IMR-90 (cell line): ENCODE measurements at regions not wholly inside any gene's neighbourhood (a gene's known extent, or its start where the extent isn't known, plus 50 kb on each side); places are given as distances from the start of the nearest gene placed in this dataset.

ENCODE experiments used
- ATAC-seq: fragments of 200-7000 bp; cut with Tn5 transposase; 2 replicates; pipeline ENCODE4 v1.9.1; 2020; ENCODE audit warnings: low read depth, mild to moderate bottlenecking, moderate library complexity
- BruUV-seq: library from RNA; stranded (reverse); fragments of 400-500 nt; replicated peaks from 2 replicates; lab custom pipeline; 2021; lab: Mats Ljungman, UMichigan
- CTCF ChIA-PET: fragments of 300-600 bp; formaldehyde crosslinking; extraction: SDS; loops from one replicate; lab custom pipeline; 2021; ENCODE audit warnings: antibody characterized with exemption; lab: Yijun Ruan, JAX
- POLR2A ChIA-PET: fragments of 300-600 bp; sonication (Branson Sonifier 250); formaldehyde crosslinking; loops from one replicate; lab custom pipeline; 2022; ENCODE audit warnings: antibody characterized with exemption; ENCODE audit not compliant: unreplicated experiment; lab: Charles Lee
- DNase-seq: peaks from one replicate; pipeline ENCODE4 v3.0.0; 2013
- H2AFZ ChIP-seq: replicated peaks from 2 replicates; pipeline ENCODE3; 2013; ENCODE audit warnings: low read length, mild to moderate bottlenecking; ENCODE audit not compliant: poor library complexity
- H2AK5ac ChIP-seq: 2 replicates; pipeline ENCODE4 v1.6.1; 2013; ENCODE audit warnings: low read depth, low read length, inconsistent platforms
- H2AK9ac ChIP-seq: replicated peaks from 2 replicates; pipeline ENCODE3; 2013; ENCODE audit warnings: mild to moderate bottlenecking, low read depth, low read length, moderate library complexity; ENCODE audit not compliant: poor library complexity
- H2BK120ac ChIP-seq: 2 replicates; pipeline ENCODE4 v1.6.1; 2013; ENCODE audit warnings: low read depth, low read length, inconsistent platforms
- H2BK15ac ChIP-seq: 3 replicates; pipeline ENCODE4 v1.6.1; 2013; ENCODE audit warnings: low read depth, low read length, inconsistent platforms
- H2BK20ac ChIP-seq: 2 replicates; pipeline ENCODE4 v1.6.1; 2013; ENCODE audit warnings: low read depth, mild to moderate bottlenecking, inconsistent platforms, low read length, moderate library complexity
- H2BK5ac ChIP-seq: 2 replicates; pipeline ENCODE4 v1.6.1; 2013; ENCODE audit warnings: mild to moderate bottlenecking, low read depth, low read length, inconsistent platforms; ENCODE audit not compliant: poor library complexity, severe bottlenecking
- H3K14ac ChIP-seq: replicated peaks from 2 replicates; pipeline ENCODE4 v1.6.1; 2013; ENCODE audit warnings: low read depth, low read length, inconsistent platforms
- H3K18ac ChIP-seq: 2 replicates; pipeline ENCODE4 v1.6.1; 2013; ENCODE audit warnings: low read depth, low read length, control low read depth
- H3K23ac ChIP-seq: 2 replicates; pipeline ENCODE4 v1.6.1; 2013; ENCODE audit warnings: low read depth, low read length, inconsistent platforms
- H3K27ac ChIP-seq: 2 replicates; pipeline ENCODE4 v1.5.1; 2013; ENCODE audit warnings: mild to moderate bottlenecking, control low read depth, low read length; ENCODE audit not compliant: insufficient read depth
- H3K27me3 ChIP-seq: 2 replicates; pipeline ENCODE4 v1.6.1; 2013; ENCODE audit warnings: low read length; ENCODE audit not compliant: control insufficient read depth, insufficient read depth
- H3K36me3 ChIP-seq: 2 replicates; pipeline ENCODE4 v1.6.1; 2013; ENCODE audit warnings: low read length, mixed read lengths; ENCODE audit not compliant: control insufficient read depth, insufficient read depth
- H3K4ac ChIP-seq: 2 replicates; pipeline ENCODE4 v1.6.1; 2013; ENCODE audit warnings: low read depth, low read length, inconsistent platforms
- H3K4me1 ChIP-seq: 2 replicates; pipeline ENCODE4 v1.6.1; 2013; ENCODE audit warnings: low read length, mixed read lengths; ENCODE audit not compliant: control insufficient read depth, insufficient read depth
- H3K4me2 ChIP-seq: 2 replicates; pipeline ENCODE4 v1.6.1; 2013; ENCODE audit warnings: low read depth, mild to moderate bottlenecking, control low read depth, low read length, moderate library complexity
- H3K4me3 ChIP-seq: 2 replicates; pipeline ENCODE4 v1.5.1; 2013; ENCODE audit warnings: low read depth, mild to moderate bottlenecking, control low read depth, low read length, moderate library complexity; ENCODE audit not compliant: insufficient read depth
- H3K56ac ChIP-seq: 2 replicates; pipeline ENCODE4 v1.6.1; 2013; ENCODE audit warnings: low read length, inconsistent platforms; ENCODE audit not compliant: insufficient read depth; ENCODE audit errors: extremely low read depth
- H3K79me1 ChIP-seq, 2 experiments: 2 replicates each; pipeline ENCODE4 v1.6.1; 2013; ENCODE audit warnings: low read length in 2 of 2, inconsistent platforms in 1 of 2, low read depth in 1 of 2
- H3K9ac ChIP-seq: 2 replicates; pipeline ENCODE4 v1.6.1; 2013; ENCODE audit warnings: low read depth, low read length, control low read depth
- H3K9me1 ChIP-seq: 2 replicates; pipeline ENCODE4 v1.6.1; 2013; ENCODE audit warnings: low read length, inconsistent platforms; ENCODE audit not compliant: insufficient read depth
- H3K9me3 ChIP-seq: 2 replicates; pipeline ENCODE4 v1.6.1; 2013; ENCODE audit warnings: low read length; ENCODE audit not compliant: control insufficient read depth, insufficient read depth
- H4K20me1 ChIP-seq: 2 replicates; pipeline ENCODE4 v1.6.1; 2013; ENCODE audit warnings: low read length, inconsistent platforms; ENCODE audit not compliant: insufficient read depth
- H4K5ac ChIP-seq: 2 replicates; pipeline ENCODE4 v1.6.1; 2013; ENCODE audit warnings: mild to moderate bottlenecking, low read depth, low read length, control low read depth
- H4K8ac ChIP-seq, 2 experiments: 2 replicates each; pipeline ENCODE4 v1.6.1; 2013; ENCODE audit warnings: low read depth in 2 of 2, low read length in 2 of 2, control low read depth in 1 of 2, inconsistent platforms in 1 of 2
- H4K91ac ChIP-seq: 2 replicates; pipeline ENCODE4 v1.6.1; 2013; ENCODE audit warnings: low read depth, low read length, inconsistent platforms; ENCODE audit not compliant: insufficient read depth
- BHLHE40 ChIP-seq: fragments of 150-350 bp; IDR thresholded peaks from 2 replicates; pipeline ENCODE4 v1.6.1; 2016; ENCODE audit warnings: mild to moderate bottlenecking, low read depth, low read length
- CEBPB ChIP-seq: IDR thresholded peaks from 2 replicates; pipeline ENCODE4 v1.6.1; 2012; ENCODE audit warnings: low read depth, low read length, improper control_type of control experiment
- ELK1 ChIP-seq: fragments of 150-350 bp; IDR thresholded peaks from 2 replicates; pipeline ENCODE4 v1.6.1; 2016; ENCODE audit warnings: low read depth, mild to moderate bottlenecking, low read length, moderate library complexity, borderline replicate concordance
- FOS ChIP-seq: fragments of 150-350 bp; IDR thresholded peaks from 2 replicates; pipeline ENCODE4 v1.6.1; 2016; ENCODE audit warnings: low read depth, low read length
- MAFK ChIP-seq: IDR thresholded peaks from 2 replicates; pipeline ENCODE4 v1.6.1; 2012; ENCODE audit warnings: low read depth, low read length, improper control_type of control experiment
- MAZ ChIP-seq: IDR thresholded peaks from 2 replicates; pipeline ENCODE4 v1.6.1; 2012; ENCODE audit warnings: low read depth, mild to moderate bottlenecking, low read length, improper control_type of control experiment, moderate library complexity, borderline replicate concordance
- MXI1 ChIP-seq: IDR thresholded peaks from 2 replicates; pipeline ENCODE4 v1.6.1; 2012; ENCODE audit warnings: low read depth, mild to moderate bottlenecking, low read length, moderate library complexity, borderline replicate concordance
- NFE2L2 ChIP-seq: fragments of 150-350 bp; IDR thresholded peaks from 2 replicates; pipeline ENCODE4 v1.6.1; 2016; ENCODE audit warnings: low read depth, mild to moderate bottlenecking, low read length
- RFX5 ChIP-seq: IDR thresholded peaks from 2 replicates; pipeline ENCODE4 v1.8.0; 2012; ENCODE audit warnings: low read depth, mild to moderate bottlenecking, low read length, moderate library complexity
- SMC3 ChIP-seq: fragments of 150-350 bp; IDR thresholded peaks from 2 replicates; pipeline ENCODE4 v1.6.1; 2016; ENCODE audit warnings: low read depth, mild to moderate bottlenecking, antibody characterized with exemption, low read length, moderate library complexity
- WGBS, 2 experiments: methylation state at CpG; one replicate each; pipeline versions ENCODE4 v1.1.5 to v1.1.7; 2013; ENCODE audit warnings: missing lambda C conversion rate in 2 of 2; ENCODE audit not compliant: insufficient read length in 1 of 2; ENCODE audit errors: extremely low coverage in 2 of 2; 5-methylcytosine and 5-hydroxymethylcytosine counted together
- dilution Hi-C: fragments of 300-500 bp; cut with HindIII; formaldehyde crosslinking; loops from one replicate; pipeline ENCODE4 v1.14.3; 2018; ENCODE audit warnings: low sequenced_read_pairs; ENCODE audit not compliant: unreplicated experiment
- in situ Hi-C: fragments of 300-500 bp; cut with MboI; formaldehyde crosslinking; loops from 3 replicates; pipeline ENCODE4 v1.14.3; 2019; ENCODE audit warnings: low sequenced_read_pairs, inconsistent platforms, mixed read lengths
- intact Hi-C: fragments of 100-400 bp; cut with micrococcal nuclease; formaldehyde crosslinking; loops from 2 replicates; pipeline ENCODE4 v1.10.0; 2022
- TF ChIP-seq, protein P1 (sequence below): fragments of 150-350 bp; IDR thresholded peaks from 2 replicates; pipeline ENCODE4 v1.6.1; 2017; ENCODE audit warnings: mild to moderate bottlenecking, antibody characterized with exemption, low read length, low read depth

- H3K14ac ChIP-seq, result no peak overlapping the region
- TF ChIP-seq NFE2L2, result no peak
- TF ChIP-seq ELK1, result no peak
- no peak for TF ChIP-seq FOS
- TF ChIP-seq RFX5, result no peak
- TF ChIP-seq CEBPB, result no peak
- no peak for TF ChIP-seq MAFK
- TF ChIP-seq, protein P1, sequence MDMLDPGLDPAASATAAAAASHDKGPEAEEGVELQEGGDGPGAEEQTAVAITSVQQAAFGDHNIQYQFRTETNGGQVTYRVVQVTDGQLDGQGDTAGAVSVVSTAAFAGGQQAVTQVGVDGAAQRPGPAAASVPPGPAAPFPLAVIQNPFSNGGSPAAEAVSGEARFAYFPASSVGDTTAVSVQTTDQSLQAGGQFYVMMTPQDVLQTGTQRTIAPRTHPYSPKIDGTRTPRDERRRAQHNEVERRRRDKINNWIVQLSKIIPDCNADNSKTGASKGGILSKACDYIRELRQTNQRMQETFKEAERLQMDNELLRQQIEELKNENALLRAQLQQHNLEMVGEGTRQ, result no peak
- TF ChIP-seq MXI1, result no peak
- no peak for TF ChIP-seq SMC3
- no peak for TF ChIP-seq BHLHE40
- TF ChIP-seq MAZ, result no peak
- H3K27ac ChIP-seq, result no peak overlapping the region
- WGBS, 2 experiments, result 60% methylated on average over 1 of the region's 3 CpGs; no CpG with 5 or more reads in 1 of the 2 experiments
- no peak overlapping the region for H4K5ac ChIP-seq
- H3K4me2 ChIP-seq, result no peak overlapping the region
- no peak overlapping the region for H3K9ac ChIP-seq
- no peak overlapping the region for H4K91ac ChIP-seq
- no peaks in the 10 kb centered on the region for H4K20me1 ChIP-seq
- no peak overlapping the region for H3K23ac ChIP-seq
- H3K4me1 ChIP-seq, result no peaks in the 10 kb centered on the region
- in situ Hi-C loops (no loop called here), intact Hi-C loops (no loop called here), dilution Hi-C loops (no loop called here)
- no peak overlapping the region for H2AFZ ChIP-seq
- no peak overlapping the region for H3K4ac ChIP-seq
- H3K9me1 ChIP-seq, result no peaks in the 10 kb centered on the region
- no peak overlapping the region for H2AK5ac ChIP-seq
- H3K56ac ChIP-seq, result no peak overlapping the region
- no peaks in the 10 kb centered on the region for H3K79me1 ChIP-seq
- no peaks in the 10 kb centered on the region for H3K27me3 ChIP-seq
- H2BK5ac ChIP-seq, result no peak overlapping the region
- no peak overlapping the region for H2BK120ac ChIP-seq
- H3K36me3 ChIP-seq, result no peaks in the 10 kb centered on the region
- DNase-seq, result no peak
- no peak overlapping the region for H4K8ac ChIP-seq
- no peak overlapping the region for H2BK20ac ChIP-seq
- BruUV-seq, result no TSS peak
- peaks cover 2% of the 10 kb centered on the region; the same call in 1 of the 2 replicates for H3K9me3 ChIP-seq
- ATAC-seq, result no peak
- ChIA-PET POLR2A (no interaction called here), CTCF (no interaction called here)
- H2BK15ac ChIP-seq, result no peak overlapping the region
- H2AK9ac ChIP-seq, result no peak overlapping the region
- H3K18ac ChIP-seq, result no peak overlapping the region
- H3K4me3 ChIP-seq, result no peak overlapping the region
Measured at GRCh38 chr12:61536525-61536924, 723.7 kb upstream of the USP15 start.
